CD4-positive, alpha-beta T cell (primary cell): ENCODE measurements at regions not wholly inside any gene's neighbourhood (a gene's known extent, or its start where the extent isn't known, plus 50 kb on each side); places are given as distances from the start of the nearest gene placed in this dataset.

Experiments
- ATAC-seq: fragments of 200-7000 bp; cut with Tn5 transposase; one replicate; pipeline ENCODE4 v1.10.0; 2022; ENCODE audit warnings: mild to moderate bottlenecking; ENCODE audit not compliant: poor library complexity
- CTCF ChIA-PET: fragments of 350-600 bp; sonication (Branson Sonifier 250); formaldehyde crosslinking; loops from one replicate; lab custom pipeline; 2021; ENCODE audit warnings: antibody characterized with exemption, inconsistent platforms; lab: Charles Lee
- POLR2A ChIA-PET: fragments of 350-600 bp; sonication (Branson Sonifier 250); formaldehyde crosslinking; loops from one replicate; lab custom pipeline; 2021; ENCODE audit warnings: antibody characterized with exemption, inconsistent platforms; lab: Charles Lee
- DNase-seq, 14 experiments: peaks; one replicate each; pipeline ENCODE4 v3.0.0-alpha.2; 2013 to 2020; ENCODE audit warnings: mixed read lengths in 2 of 14
- H3K27ac ChIP-seq, 2 donors: one replicate each; pipeline versions ENCODE4 v1.5.1 to v1.7.0; 2013; ENCODE audit warnings: low read length in 2 of 2, low read depth in 1 of 2, mild to moderate bottlenecking in 1 of 2
- H3K27me3 ChIP-seq, 2 experiments: 1 replicate in 1 of 2; 2 replicates in 1 of 2; pipeline versions ENCODE4 v1.6.1 to v1.7.0; 2013; ENCODE audit warnings: low read length in 2 of 2, control low read depth in 1 of 2, mild to moderate bottlenecking in 1 of 2, moderate library complexity in 1 of 2; ENCODE audit not compliant: insufficient read depth in 2 of 2, control insufficient read depth in 1 of 2
- H3K36me3 ChIP-seq: one replicate; pipeline ENCODE4 v1.6.1; 2013; ENCODE audit warnings: low read length, control low read depth; ENCODE audit not compliant: insufficient read depth
- H3K4me1 ChIP-seq: one replicate; pipeline ENCODE4 v1.6.1; 2013; ENCODE audit warnings: low read length, control low read depth; ENCODE audit not compliant: insufficient read depth
- H3K4me3 ChIP-seq: one replicate; pipeline ENCODE4 v1.5.1; 2013; ENCODE audit warnings: mild to moderate bottlenecking, low read length, moderate library complexity
- H3K9me3 ChIP-seq, 2 experiments: 1 replicate in 1 of 2; 2 replicates in 1 of 2; pipeline versions ENCODE4 v1.6.1 to v1.7.0; 2013; ENCODE audit warnings: low read length in 2 of 2, mild to moderate bottlenecking in 2 of 2, control low read depth in 1 of 2, moderate library complexity in 1 of 2; ENCODE audit not compliant: control insufficient read depth in 1 of 2, insufficient read depth in 1 of 2
- H3K27ac Mint-ChIP-seq: one replicate; pipeline ENCODE4 v1.8.0; 2020; ENCODE audit warnings: mixed read lengths
- H3K27me3 Mint-ChIP-seq: one replicate; pipeline ENCODE4 v1.8.0; 2021; ENCODE audit warnings: mixed read lengths
- H3K36me3 Mint-ChIP-seq: one replicate; pipeline ENCODE4 v1.8.0; 2021; ENCODE audit warnings: low read depth, mixed read lengths
- H3K4me1 Mint-ChIP-seq: one replicate; pipeline ENCODE4 v1.8.0; 2021; ENCODE audit warnings: low read depth, mixed read lengths
- H3K4me3 Mint-ChIP-seq: one replicate; pipeline ENCODE4 v1.8.0; 2020; ENCODE audit warnings: mild to moderate bottlenecking, mixed read lengths
- H3K9me3 Mint-ChIP-seq: one replicate; pipeline ENCODE4 v1.8.0; 2020; ENCODE audit warnings: mixed read lengths
- CTCF ChIP-seq: fragments of 200-600 bp; IDR thresholded peaks from one replicate; pipeline ENCODE4 v1.8.0; 2022; ENCODE audit warnings: antibody characterized with exemption, mild to moderate bottlenecking
- intact Hi-C, 2 experiments: fragments of 100-400 bp; cut with DNase I in 1 of 2; cut with micrococcal nuclease in 1 of 2; formaldehyde crosslinking; loops; one replicate each; pipeline versions ENCODE4 v1.15.1 to v1.9.0; 2023 to 2025; cut with DNase I, micrococcal nuclease

- ChIA-PET POLR2A (no interaction called here), CTCF (no interaction called here)
- no peaks in the 10 kb centered on the region for H3K36me3 Mint-ChIP-seq
- Histone ChIP-seq H3K4me1 (no peaks in the 10 kb centered on the region), H3K27ac (no peak overlapping the region), H3K4me3 (no peak overlapping the region), H3K36me3 (no peaks in the 10 kb centered on the region), H3K9me3 (peaks cover 3% of the 10 kb centered on the region in 2 experiments), H3K27me3 (no peaks in the 10 kb centered on the region)
- intact Hi-C loops = no loop called here
- no peaks in the 10 kb centered on the region for H3K4me1 Mint-ChIP-seq
- no peak overlapping the region for H3K4me3 Mint-ChIP-seq
- ATAC-seq = no peak
- peaks cover 5% of the 10 kb centered on the region for H3K9me3 Mint-ChIP-seq
- no peaks in the 10 kb centered on the region for H3K27me3 Mint-ChIP-seq
- H3K27ac Mint-ChIP-seq = no peak overlapping the region
- TF ChIP-seq CTCF = no peak
- no peak for DNase-seq
Observed at GRCh38 chr11:91837411-91838330, 386.9 kb upstream of the FAT3 start.

- intact Hi-C loops = no loop called here
Observed at GRCh38 chr11:91835051-91835560, 389.5 kb upstream of the FAT3 start.

GRCh38 chr11:91828901-91829300, 395.7 kb upstream of the FAT3 start:
- DNase-seq (no peak), ATAC-seq (no peak)
- H3K4me3 ChIP-seq = no peak overlapping the region
- H3K4me3 Mint-ChIP-seq = no peak overlapping the region
- TF ChIP-seq CTCF = no peak
- H3K27ac ChIP-seq = no peak overlapping the region
- H3K36me3 Mint-ChIP-seq = no peaks in the 10 kb centered on the region
- intact Hi-C loops = no loop called here
- H3K27me3 Mint-ChIP-seq = no peaks in the 10 kb centered on the region
- peaks cover 0 to 4% of the 10 kb centered on the region in 2 experiments for H3K9me3 ChIP-seq
- H3K27ac Mint-ChIP-seq = no peak overlapping the region
- no peaks in the 10 kb centered on the region for H3K4me1 ChIP-seq
- POLR2A ChIA-PET = no interaction called here
- CTCF ChIA-PET = no interaction called here
- no peaks in the 10 kb centered on the region for H3K27me3 ChIP-seq
- H3K36me3 ChIP-seq = no peaks in the 10 kb centered on the region
- H3K9me3 Mint-ChIP-seq = peaks cover 6% of the 10 kb centered on the region
- H3K4me1 Mint-ChIP-seq = no peaks in the 10 kb centered on the region

More at GRCh38 chr11:91835051-91835560, 389.5 kb upstream of the FAT3 start:
- DNase-seq (no peak), ATAC-seq (no peak)
- no peak for TF ChIP-seq CTCF
- no peak overlapping the region for H3K27ac Mint-ChIP-seq
- H3K4me1 Mint-ChIP-seq = no peaks in the 10 kb centered on the region
- POLR2A ChIA-PET = no interaction called here
- H3K27me3 ChIP-seq = no peaks in the 10 kb centered on the region
- no peaks in the 10 kb centered on the region for H3K36me3 Mint-ChIP-seq
- H3K4me3 Mint-ChIP-seq = no peak overlapping the region
- H3K27ac ChIP-seq = no peak overlapping the region
- no peaks in the 10 kb centered on the region for H3K4me1 ChIP-seq
- H3K4me3 ChIP-seq = no peak overlapping the region
- H3K36me3 ChIP-seq = no peaks in the 10 kb centered on the region
- peaks cover 8% of the 10 kb centered on the region for H3K9me3 Mint-ChIP-seq
- H3K27me3 Mint-ChIP-seq = no peaks in the 10 kb centered on the region
- CTCF ChIA-PET = no interaction called here
- H3K9me3 ChIP-seq = peaks cover 3 to 4% of the 10 kb centered on the region in 2 experiments
